ENCODE measurements at regions not wholly inside any gene's neighbourhood (a gene's known extent, or its start where the extent isn't known, plus 50 kb on each side); places are given as distances from the start of the nearest gene placed in this dataset.

- TF ChIP-seq, protein P1, sequence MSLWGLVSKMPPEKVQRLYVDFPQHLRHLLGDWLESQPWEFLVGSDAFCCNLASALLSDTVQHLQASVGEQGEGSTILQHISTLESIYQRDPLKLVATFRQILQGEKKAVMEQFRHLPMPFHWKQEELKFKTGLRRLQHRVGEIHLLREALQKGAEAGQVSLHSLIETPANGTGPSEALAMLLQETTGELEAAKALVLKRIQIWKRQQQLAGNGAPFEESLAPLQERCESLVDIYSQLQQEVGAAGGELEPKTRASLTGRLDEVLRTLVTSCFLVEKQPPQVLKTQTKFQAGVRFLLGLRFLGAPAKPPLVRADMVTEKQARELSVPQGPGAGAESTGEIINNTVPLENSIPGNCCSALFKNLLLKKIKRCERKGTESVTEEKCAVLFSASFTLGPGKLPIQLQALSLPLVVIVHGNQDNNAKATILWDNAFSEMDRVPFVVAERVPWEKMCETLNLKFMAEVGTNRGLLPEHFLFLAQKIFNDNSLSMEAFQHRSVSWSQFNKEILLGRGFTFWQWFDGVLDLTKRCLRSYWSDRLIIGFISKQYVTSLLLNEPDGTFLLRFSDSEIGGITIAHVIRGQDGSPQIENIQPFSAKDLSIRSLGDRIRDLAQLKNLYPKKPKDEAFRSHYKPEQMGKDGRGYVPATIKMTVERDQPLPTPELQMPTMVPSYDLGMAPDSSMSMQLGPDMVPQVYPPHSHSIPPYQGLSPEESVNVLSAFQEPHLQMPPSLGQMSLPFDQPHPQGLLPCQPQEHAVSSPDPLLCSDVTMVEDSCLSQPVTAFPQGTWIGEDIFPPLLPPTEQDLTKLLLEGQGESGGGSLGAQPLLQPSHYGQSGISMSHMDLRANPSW (CRISPR knock-in tag; conservative IDR thresholded peaks at IDR 0.05; ENCODE audit: low read depth): no peak
- TF ChIP-seq RELA (CRISPR knock-in tag; IDR thresholded peaks at IDR 0.05; ENCODE audit: borderline replicate concordance): no peak
- TF ChIP-seq, protein P2, sequence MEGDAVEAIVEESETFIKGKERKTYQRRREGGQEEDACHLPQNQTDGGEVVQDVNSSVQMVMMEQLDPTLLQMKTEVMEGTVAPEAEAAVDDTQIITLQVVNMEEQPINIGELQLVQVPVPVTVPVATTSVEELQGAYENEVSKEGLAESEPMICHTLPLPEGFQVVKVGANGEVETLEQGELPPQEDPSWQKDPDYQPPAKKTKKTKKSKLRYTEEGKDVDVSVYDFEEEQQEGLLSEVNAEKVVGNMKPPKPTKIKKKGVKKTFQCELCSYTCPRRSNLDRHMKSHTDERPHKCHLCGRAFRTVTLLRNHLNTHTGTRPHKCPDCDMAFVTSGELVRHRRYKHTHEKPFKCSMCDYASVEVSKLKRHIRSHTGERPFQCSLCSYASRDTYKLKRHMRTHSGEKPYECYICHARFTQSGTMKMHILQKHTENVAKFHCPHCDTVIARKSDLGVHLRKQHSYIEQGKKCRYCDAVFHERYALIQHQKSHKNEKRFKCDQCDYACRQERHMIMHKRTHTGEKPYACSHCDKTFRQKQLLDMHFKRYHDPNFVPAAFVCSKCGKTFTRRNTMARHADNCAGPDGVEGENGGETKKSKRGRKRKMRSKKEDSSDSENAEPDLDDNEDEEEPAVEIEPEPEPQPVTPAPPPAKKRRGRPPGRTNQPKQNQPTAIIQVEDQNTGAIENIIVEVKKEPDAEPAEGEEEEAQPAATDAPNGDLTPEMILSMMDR (IDR thresholded peaks at IDR 0.05): no peak
- TF ChIP-seq EMX1 (CRISPR knock-in tag; IDR thresholded peaks at IDR 0.05): no peak
- TF ChIP-seq MYBL2 (CRISPR knock-in tag; IDR thresholded peaks at IDR 0.05): no peak
- TF ChIP-seq, protein P3, sequence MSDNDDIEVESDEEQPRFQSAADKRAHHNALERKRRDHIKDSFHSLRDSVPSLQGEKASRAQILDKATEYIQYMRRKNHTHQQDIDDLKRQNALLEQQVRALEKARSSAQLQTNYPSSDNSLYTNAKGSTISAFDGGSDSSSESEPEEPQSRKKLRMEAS (CRISPR knock-in tag; IDR thresholded peaks at IDR 0.05): no peak
- TF ChIP-seq ZNF121 (CRISPR knock-in tag; IDR thresholded peaks at IDR 0.05): no peak
- TF ChIP-seq NFYB (CRISPR knock-in tag; conservative IDR thresholded peaks at IDR 0.05; ENCODE audit: low read depth): no peak
Observed at GRCh38 chr18:1177232-1177631, 272.6 kb downstream of the ADCYAP1 start.

Data from WTC11 (cell line).